HCT116 (cell line): ENCODE measurements at regions not wholly inside any gene's neighbourhood (a gene's known extent, or its start where the extent isn't known, plus 50 kb on each side); places are given as distances from the start of the nearest gene placed in this dataset.

Experiments
- ATAC-seq: fragments of 200-7000 bp; cut with Tn5 transposase; 2 replicates; pipeline ENCODE4 v1.9.1; 2020; ENCODE audit warnings: mild to moderate bottlenecking, moderate library complexity
- BruUV-seq: library from RNA; stranded (reverse); fragments of 400-500 nt; replicated peaks from 2 replicates; lab custom pipeline; 2021; lab: Mats Ljungman, UMichigan
- CTCF ChIA-PET: fragments of 300-600 bp; sonication (Branson Sonifier 250); formaldehyde crosslinking; loops from one replicate; lab custom pipeline; 2021; ENCODE audit warnings: antibody characterized with exemption; lab: Charles Lee
- POLR2A ChIA-PET: fragments of 300-600, 350-600 bp; sonication (Branson Sonifier 250); formaldehyde crosslinking; loops from one replicate; lab custom pipeline; 2021; ENCODE audit warnings: antibody characterized with exemption; lab: Charles Lee
- RAD21 ChIA-PET, 2 experiments: fragments of 300-600 bp; sonication (Branson Sonifier 250); formaldehyde crosslinking; loops; one replicate each; lab custom pipeline; 2023; ENCODE audit warnings: low total read pairs in 2 of 2; ENCODE audit not compliant: uncharacterized antibody in 2 of 2, unreplicated experiment in 2 of 2, low non-redundant PET in 1 of 2; lab: Charles Lee
- DNase-seq: peaks from one replicate; pipeline ENCODE4 v3.0.0-alpha.2; 2010; ENCODE audit warnings: low read depth, low spot score
- H2AFZ ChIP-seq: fragments of 200-600 bp; shearing (Covaris generic), sonication (generic); 2 replicates; pipeline ENCODE4 v1.6.1; 2017; ENCODE audit warnings: low read depth, mixed run types, mixed read lengths, antibody characterized with exemption, low read length; ENCODE audit not compliant: poor library complexity, severe bottlenecking
- H3K27ac ChIP-seq: 2 replicates; pipeline ENCODE4 v1.5.1; 2012; ENCODE audit warnings: low read depth, low read length
- H3K27me3 ChIP-seq: fragments of 200-600 bp; sonication (generic); 2 replicates; pipeline ENCODE4 v1.6.1; 2016; ENCODE audit warnings: mixed run types, low read length, mixed read lengths; ENCODE audit not compliant: insufficient read depth
- H3K36me3 ChIP-seq, 2 experiments: fragments of 200-500 bp in 1 of 2; fragments of 200-600 bp in 1 of 2; sonication (Bioruptor generic) in 1 of 2; sonication (generic) in 1 of 2; 2 replicates each; pipeline versions ENCODE4 v1.5.1 to v1.6.1; 2014 to 2016; ENCODE audit warnings: low read length in 2 of 2, inconsistent platforms in 1 of 2, mixed read lengths in 1 of 2, mixed run types in 1 of 2; ENCODE audit not compliant: insufficient read depth in 2 of 2, control insufficient read depth in 1 of 2
- H3K4me1 ChIP-seq, 2 experiments: fragments of 200-600 bp in 1 of 2; sonication (generic) in 1 of 2; 2 replicates each; pipeline versions ENCODE4 v1.5.1 to v1.6.1; 2012 to 2017; ENCODE audit warnings: low read length in 2 of 2, inconsistent platforms in 1 of 2, mild to moderate bottlenecking in 1 of 2, mixed read lengths in 1 of 2, mixed run types in 1 of 2, moderate library complexity in 1 of 2; ENCODE audit not compliant: insufficient read depth in 2 of 2, control insufficient read depth in 1 of 2
- H3K4me2 ChIP-seq: fragments of 200-600 bp; sonication (generic); 2 replicates; pipeline ENCODE4 v1.6.1; 2017; ENCODE audit warnings: mixed run types, low read length, mixed read lengths
- H3K4me3 ChIP-seq, 2 experiments: fragments of 200-600 bp in 1 of 2; sonication (generic) in 1 of 2; replicated peaks in 1 of 2; 2 replicates each; pipeline ENCODE4 v1.5.1; 2011 to 2016; ENCODE audit warnings: low read length in 2 of 2, control low read depth in 1 of 2, low read depth in 1 of 2, mild to moderate bottlenecking in 1 of 2, mixed read lengths in 1 of 2, mixed run types in 1 of 2
- H3K79me2 ChIP-seq: fragments of 200-600 bp; sonication (generic); 2 replicates; pipeline ENCODE4 v1.6.1; 2017; ENCODE audit warnings: mild to moderate bottlenecking, mixed run types, low read length, moderate library complexity, mixed read lengths; ENCODE audit not compliant: insufficient read depth
- H3K9ac ChIP-seq: fragments of 200-600 bp; sonication (generic); 2 replicates; pipeline ENCODE4 v1.6.1; 2016; ENCODE audit warnings: low read length, mixed read lengths
- H3K9me2 ChIP-seq: fragments of 200-600 bp; sonication (generic), shearing (Covaris generic); 2 replicates; pipeline ENCODE4 v1.6.1; 2017; ENCODE audit warnings: mixed run types, mild to moderate bottlenecking, moderate library complexity; ENCODE audit not compliant: insufficient read depth
- H3K9me3 ChIP-seq, 2 experiments: fragments of 200-500 bp in 1 of 2; fragments of 200-600 bp in 1 of 2; sonication (Bioruptor generic) in 1 of 2; sonication (generic) in 1 of 2; 2 replicates each; pipeline ENCODE4 v1.6.1; 2014 to 2017; ENCODE audit warnings: low read length in 2 of 2, mixed read lengths in 2 of 2, inconsistent platforms in 1 of 2, low read depth in 1 of 2, mild to moderate bottlenecking in 1 of 2, mixed run types in 1 of 2, moderate library complexity in 1 of 2; ENCODE audit not compliant: control insufficient read depth in 1 of 2, insufficient read depth in 1 of 2
- H4K20me1 ChIP-seq: fragments of 200-600 bp; sonication (generic), shearing (Covaris generic); 2 replicates; pipeline ENCODE4 v1.6.1; 2017; ENCODE audit warnings: mixed run types, mild to moderate bottlenecking, moderate library complexity; ENCODE audit not compliant: insufficient read depth
- CBX3 ChIP-seq: IDR thresholded peaks from 2 replicates; pipeline ENCODE4 v1.6.1; 2012; ENCODE audit warnings: low read depth
- CEBPB ChIP-seq: IDR thresholded peaks from 2 replicates; pipeline ENCODE4 v1.6.1; 2012; ENCODE audit warnings: low read depth
- EGR1 ChIP-seq: IDR thresholded peaks from 2 replicates; pipeline ENCODE4 v1.6.1; 2012; ENCODE audit warnings: low read depth
- ELF1 ChIP-seq: IDR thresholded peaks from 2 replicates; pipeline ENCODE4 v1.6.1; 2012; ENCODE audit warnings: low read depth, borderline replicate concordance
- EZH2 ChIP-seq: fragments of 200-600 bp; sonication (generic); IDR thresholded peaks from 2 replicates; pipeline ENCODE4 v1.6.1; 2017; ENCODE audit warnings: antibody characterized with exemption, mixed run types
- FOSL1 ChIP-seq: IDR thresholded peaks from 2 replicates; pipeline ENCODE4 v1.6.1; 2012; ENCODE audit warnings: low read depth
- JUND ChIP-seq: IDR thresholded peaks from 2 replicates; pipeline ENCODE4 v1.6.1; 2012
- POLR2A ChIP-seq: IDR thresholded peaks from 2 replicates; pipeline ENCODE4 v1.7.0; 2011; ENCODE audit warnings: borderline replicate concordance; ENCODE audit not compliant: insufficient read depth, insufficient read length; ENCODE audit errors: extremely low read depth
- POLR2AphosphoS5 ChIP-seq: IDR thresholded peaks from 2 replicates; pipeline ENCODE4 v1.6.1; 2011; ENCODE audit warnings: mild to moderate bottlenecking, low read depth, low read length, moderate library complexity
- SIN3A ChIP-seq: IDR thresholded peaks from 2 replicates; pipeline ENCODE4 v1.6.1; 2012; ENCODE audit warnings: low read depth
- SP1 ChIP-seq: IDR thresholded peaks from 2 replicates; pipeline ENCODE4 v1.6.1; 2012; ENCODE audit warnings: low read depth
- SRF ChIP-seq: IDR thresholded peaks from 2 replicates; pipeline ENCODE4 v1.6.1; 2012; ENCODE audit warnings: low read depth
- YY1 ChIP-seq: IDR thresholded peaks from 2 replicates; pipeline ENCODE4 v1.6.1; 2011; ENCODE audit warnings: low read length, low read depth, moderate library complexity, mild to moderate bottlenecking; ENCODE audit not compliant: insufficient replicate concordance; ENCODE audit errors: extremely low read depth
- ZFX ChIP-seq: fragments of 450-650 bp; IDR thresholded peaks from 2 replicates; pipeline ENCODE4 v1.6.1; 2017
- ZNF274 ChIP-seq: fragments of 200-500 bp; sonication (Bioruptor generic); IDR thresholded peaks from 2 replicates; pipeline ENCODE4 v1.6.1; 2014; ENCODE audit warnings: mild to moderate bottlenecking, low read depth, low read length, inconsistent platforms
- intact Hi-C: fragments of 100-400 bp; cut with micrococcal nuclease; formaldehyde crosslinking; loops from 2 replicates; pipeline ENCODE4 v1.10.0; 2022
- TF ChIP-seq, protein P1 (sequence below): IDR thresholded peaks from 2 replicates; pipeline ENCODE4 v1.6.1; 2011; ENCODE audit warnings: mild to moderate bottlenecking, low read length, moderate library complexity; ENCODE audit not compliant: insufficient replicate concordance; ENCODE audit errors: extremely low read depth
- TF ChIP-seq, protein P2 (sequence below): IDR thresholded peaks from 2 replicates; pipeline ENCODE4 v1.6.1; 2012
- TF ChIP-seq, protein P3 (sequence below): IDR thresholded peaks from 2 replicates; pipeline ENCODE4 v1.6.1; 2012; ENCODE audit warnings: low read depth

DNA sequence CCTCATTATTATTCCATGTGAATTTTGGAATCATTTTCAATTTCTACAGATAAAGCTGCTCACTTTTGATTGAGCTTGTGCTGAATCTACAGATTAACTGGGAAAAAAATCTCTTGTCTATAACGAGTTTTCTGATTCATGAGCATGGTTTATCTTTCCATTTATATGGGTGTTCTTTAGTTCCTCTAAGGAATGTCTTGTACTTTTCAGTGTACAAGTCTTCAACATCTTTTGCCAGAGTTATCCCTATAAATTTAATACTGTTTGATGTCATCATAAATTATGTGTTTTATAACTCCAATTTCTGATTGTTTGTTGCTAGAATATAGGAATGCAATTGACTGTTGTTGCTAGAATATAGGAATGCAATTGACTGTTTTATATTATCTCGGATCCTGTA lies 533.8 kb downstream of the OLFM4 start:
- ChIA-PET CTCF (no interaction called here), RAD21 (no interaction called here), POLR2A (no interaction called here)
- BruUV-seq, result no TSS peak
- Histone ChIP-seq H3K9me2 (no peaks in the 10 kb centered on the region), H4K20me1 (no peaks in the 10 kb centered on the region), H3K27ac (no peak overlapping the region), H3K36me3 (no peaks in the 10 kb centered on the region), H3K79me2 (no peaks in the 10 kb centered on the region), H3K9ac (no peak overlapping the region), H3K27me3 (no peaks in the 10 kb centered on the region), H3K4me2 (no peak overlapping the region), H2AFZ (no peak overlapping the region), H3K4me1 (no peaks in the 10 kb centered on the region), H3K9me3 (peaks cover 6 to 18% of the 10 kb centered on the region in 2 experiments; a peak in 3 of 4 replicates), H3K4me3 (no peak overlapping the region)
- DNase-seq (no peak), ATAC-seq (no peak)
- no peak for TF ChIP-seq CEBPB
- no peak for TF ChIP-seq JUND
- no peak for TF ChIP-seq ZNF274
- no peak for TF ChIP-seq EGR1
- no peak for TF ChIP-seq POLR2AphosphoS5
- TF ChIP-seq ELF1, result no peak
- no peak for TF ChIP-seq SP1
- TF ChIP-seq FOSL1, result no peak
- TF ChIP-seq SIN3A, result no peak
- TF ChIP-seq YY1, result no peak
- TF ChIP-seq, protein P1, sequence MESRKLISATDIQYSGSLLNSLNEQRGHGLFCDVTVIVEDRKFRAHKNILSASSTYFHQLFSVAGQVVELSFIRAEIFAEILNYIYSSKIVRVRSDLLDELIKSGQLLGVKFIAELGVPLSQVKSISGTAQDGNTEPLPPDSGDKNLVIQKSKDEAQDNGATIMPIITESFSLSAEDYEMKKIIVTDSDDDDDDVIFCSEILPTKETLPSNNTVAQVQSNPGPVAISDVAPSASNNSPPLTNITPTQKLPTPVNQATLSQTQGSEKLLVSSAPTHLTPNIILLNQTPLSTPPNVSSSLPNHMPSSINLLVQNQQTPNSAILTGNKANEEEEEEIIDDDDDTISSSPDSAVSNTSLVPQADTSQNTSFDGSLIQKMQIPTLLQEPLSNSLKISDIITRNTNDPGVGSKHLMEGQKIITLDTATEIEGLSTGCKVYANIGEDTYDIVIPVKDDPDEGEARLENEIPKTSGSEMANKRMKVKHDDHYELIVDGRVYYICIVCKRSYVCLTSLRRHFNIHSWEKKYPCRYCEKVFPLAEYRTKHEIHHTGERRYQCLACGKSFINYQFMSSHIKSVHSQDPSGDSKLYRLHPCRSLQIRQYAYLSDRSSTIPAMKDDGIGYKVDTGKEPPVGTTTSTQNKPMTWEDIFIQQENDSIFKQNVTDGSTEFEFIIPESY, result no peak
- TF ChIP-seq, protein P2, sequence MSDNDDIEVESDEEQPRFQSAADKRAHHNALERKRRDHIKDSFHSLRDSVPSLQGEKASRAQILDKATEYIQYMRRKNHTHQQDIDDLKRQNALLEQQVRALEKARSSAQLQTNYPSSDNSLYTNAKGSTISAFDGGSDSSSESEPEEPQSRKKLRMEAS, result no peak
- no peak for TF ChIP-seq ZFX
- TF ChIP-seq, protein P3, sequence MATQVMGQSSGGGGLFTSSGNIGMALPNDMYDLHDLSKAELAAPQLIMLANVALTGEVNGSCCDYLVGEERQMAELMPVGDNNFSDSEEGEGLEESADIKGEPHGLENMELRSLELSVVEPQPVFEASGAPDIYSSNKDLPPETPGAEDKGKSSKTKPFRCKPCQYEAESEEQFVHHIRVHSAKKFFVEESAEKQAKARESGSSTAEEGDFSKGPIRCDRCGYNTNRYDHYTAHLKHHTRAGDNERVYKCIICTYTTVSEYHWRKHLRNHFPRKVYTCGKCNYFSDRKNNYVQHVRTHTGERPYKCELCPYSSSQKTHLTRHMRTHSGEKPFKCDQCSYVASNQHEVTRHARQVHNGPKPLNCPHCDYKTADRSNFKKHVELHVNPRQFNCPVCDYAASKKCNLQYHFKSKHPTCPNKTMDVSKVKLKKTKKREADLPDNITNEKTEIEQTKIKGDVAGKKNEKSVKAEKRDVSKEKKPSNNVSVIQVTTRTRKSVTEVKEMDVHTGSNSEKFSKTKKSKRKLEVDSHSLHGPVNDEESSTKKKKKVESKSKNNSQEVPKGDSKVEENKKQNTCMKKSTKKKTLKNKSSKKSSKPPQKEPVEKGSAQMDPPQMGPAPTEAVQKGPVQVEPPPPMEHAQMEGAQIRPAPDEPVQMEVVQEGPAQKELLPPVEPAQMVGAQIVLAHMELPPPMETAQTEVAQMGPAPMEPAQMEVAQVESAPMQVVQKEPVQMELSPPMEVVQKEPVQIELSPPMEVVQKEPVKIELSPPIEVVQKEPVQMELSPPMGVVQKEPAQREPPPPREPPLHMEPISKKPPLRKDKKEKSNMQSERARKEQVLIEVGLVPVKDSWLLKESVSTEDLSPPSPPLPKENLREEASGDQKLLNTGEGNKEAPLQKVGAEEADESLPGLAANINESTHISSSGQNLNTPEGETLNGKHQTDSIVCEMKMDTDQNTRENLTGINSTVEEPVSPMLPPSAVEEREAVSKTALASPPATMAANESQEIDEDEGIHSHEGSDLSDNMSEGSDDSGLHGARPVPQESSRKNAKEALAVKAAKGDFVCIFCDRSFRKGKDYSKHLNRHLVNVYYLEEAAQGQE, result no peak
- TF ChIP-seq POLR2A, result no peak
- TF ChIP-seq SRF, result no peak
- no peak for TF ChIP-seq CBX3
- TF ChIP-seq EZH2, result no peak
- intact Hi-C loops, result no loop called here
